EH (cell line): ENCODE measurements at regions not wholly inside any gene's neighbourhood (a gene's known extent, or its start where the extent isn't known, plus 50 kb on each side); places are given as distances from the start of the nearest gene placed in this dataset.

ENCODE experiments used
- DNase-seq: peaks from one replicate; pipeline ENCODE4 v3.0.0-alpha.2; 2015; ENCODE audit warnings: low read depth

DNA sequence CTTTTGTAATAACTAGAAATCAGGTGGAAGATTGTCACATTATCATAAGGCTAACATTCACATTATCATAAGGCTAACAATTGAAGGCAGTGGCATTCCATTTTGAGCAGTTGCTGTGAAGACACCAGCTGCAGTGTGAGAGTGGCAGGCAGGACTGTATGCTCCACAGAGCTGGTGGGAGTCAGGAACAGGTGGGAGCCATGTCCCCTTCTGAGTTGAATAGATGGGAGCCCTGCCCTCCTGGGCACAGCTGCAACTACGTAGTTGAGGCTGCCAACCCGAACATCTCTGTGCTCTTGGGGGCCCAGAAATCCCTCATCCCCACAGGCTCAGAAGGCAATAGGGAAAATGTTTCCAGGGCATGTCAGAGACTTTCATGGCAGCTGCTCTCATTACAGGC, 1627.6 kb downstream of the SI start:
- no peak for DNase-seq

DNA sequence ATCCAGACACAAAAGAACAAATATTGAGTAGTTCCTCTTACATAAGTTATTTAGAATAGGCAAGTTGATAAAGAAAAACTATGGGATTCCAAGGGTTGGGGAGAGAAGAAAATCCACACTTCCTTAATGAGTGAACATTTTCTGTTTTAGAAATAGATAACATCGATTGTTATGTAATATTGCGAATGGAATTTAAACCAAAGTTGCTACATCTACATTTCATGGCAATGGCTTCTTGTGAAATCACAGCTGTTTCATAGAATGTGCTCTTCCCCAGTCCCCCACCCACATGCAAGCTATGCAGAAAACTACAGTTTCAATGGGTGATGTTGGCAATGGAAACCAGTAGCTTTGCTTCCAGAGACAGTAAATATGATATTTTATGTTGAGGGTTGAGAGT, 1639.5 kb downstream of the SI start:
- no peak for DNase-seq

DNA sequence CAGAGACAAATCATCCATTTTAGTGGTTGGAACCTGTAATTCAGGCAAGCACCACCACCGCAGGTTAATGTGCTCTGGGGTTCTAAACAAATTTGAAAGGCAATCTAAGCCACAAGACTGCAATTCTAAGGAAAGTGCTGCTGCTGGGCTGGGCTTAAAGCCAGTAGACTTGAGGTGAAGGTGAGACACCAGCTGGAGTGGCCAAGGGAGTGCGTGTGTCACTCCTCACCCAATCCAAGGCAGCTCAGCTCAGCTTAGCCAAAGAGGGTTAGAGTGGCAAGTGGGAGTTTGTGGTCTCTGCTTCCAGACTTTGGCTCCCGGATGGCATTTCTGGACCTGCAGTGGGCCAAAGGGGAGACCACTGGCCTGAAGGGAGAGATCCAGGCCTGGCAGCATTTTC, 1655.6 kb downstream of the SI start:
- DNase-seq = no peak

DNA sequence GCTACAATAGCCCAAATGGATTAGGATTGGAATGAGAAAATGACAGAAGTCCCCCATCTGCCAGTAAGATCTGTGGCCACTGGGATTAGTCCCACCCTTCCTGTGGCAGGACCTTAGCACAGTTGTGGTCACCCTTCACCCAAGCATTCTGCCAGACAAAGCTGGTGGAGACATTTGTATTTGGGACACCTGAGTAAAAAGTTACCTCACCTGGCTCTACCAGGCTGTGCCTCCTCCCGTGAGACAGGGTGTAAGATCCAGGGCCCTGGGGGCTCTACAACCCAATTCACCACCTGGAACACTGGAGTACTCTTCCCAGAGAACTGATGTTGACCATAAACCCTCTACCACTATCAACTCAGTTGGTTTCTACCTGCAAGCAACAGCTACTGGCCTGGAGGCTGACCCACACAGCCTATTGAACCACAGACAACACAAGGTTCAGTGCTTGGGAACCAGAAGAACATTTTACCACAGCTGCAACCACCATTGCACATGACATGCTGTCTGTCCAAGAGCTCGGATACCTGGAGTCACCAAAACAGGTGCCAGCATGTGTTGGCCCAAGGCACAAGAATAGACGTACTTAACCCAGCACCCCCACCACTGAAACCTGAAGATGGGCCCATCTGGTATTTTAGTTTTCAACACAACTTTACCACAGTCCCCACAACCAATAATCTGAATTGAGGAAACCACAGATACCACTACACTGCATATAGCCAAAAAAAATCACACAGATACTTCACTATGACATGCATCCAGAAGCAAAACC, 1686.7 kb downstream of the SI start:
- DNase-seq = no peak

DNA sequence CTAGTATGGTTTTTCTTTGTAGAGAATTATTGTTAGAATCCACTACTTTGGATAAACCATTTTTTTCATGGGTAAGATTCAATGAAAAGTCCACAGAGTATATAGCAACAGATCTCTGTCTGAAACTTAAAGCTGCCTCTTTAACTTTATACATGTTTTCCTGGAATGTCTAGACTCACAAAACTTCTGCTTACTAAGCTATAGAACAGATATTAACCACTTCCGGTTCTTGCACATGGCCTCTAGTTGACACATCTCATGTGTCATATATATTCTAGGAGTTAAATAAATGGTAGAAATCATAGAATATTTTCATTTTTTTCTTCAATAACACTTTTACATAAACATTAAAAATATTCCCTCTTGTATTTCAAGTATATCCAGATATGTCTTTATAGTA, 1693.9 kb downstream of the SI start:
- no peak for DNase-seq

DNA sequence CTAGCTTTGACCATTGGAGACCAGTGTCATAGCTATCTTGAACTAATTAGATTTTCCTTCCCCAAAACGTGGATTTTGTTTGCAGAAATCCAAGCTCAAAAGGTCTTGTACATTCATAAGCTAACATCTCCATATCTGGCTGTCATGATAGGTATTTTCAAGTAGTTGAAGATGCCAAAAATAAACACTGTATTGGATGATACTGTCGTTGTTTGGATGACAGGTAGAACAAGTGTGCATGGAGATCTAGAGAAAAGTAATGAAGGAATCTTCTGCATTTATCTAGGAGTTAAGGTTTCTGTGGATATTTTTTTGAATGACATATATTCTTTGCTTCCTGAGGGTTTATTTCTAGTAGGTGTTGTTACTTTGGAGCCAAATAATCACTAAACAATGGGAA, 1696.1 kb downstream of the SI start:
- DNase-seq = no peak

DNA sequence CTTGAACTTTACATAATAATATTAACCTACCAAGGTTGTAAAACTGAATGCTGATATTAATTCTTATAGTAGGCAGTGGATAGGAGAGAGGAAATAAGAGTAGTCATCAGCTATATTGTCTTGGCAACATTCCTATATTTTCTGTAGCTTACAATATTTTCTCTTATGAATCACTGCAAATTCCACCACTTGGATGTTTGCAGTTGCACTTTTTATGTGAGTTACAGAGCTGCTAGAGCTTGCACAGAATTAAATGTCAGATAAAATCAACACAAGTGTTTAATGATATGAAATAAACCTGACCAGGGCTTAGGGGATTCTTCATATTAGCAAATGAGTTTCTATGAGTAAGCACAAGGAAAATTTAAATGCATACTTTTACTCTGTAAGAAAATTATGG, 1710.1 kb downstream of the SI start:
- DNase-seq = peak; percentile 62

DNA sequence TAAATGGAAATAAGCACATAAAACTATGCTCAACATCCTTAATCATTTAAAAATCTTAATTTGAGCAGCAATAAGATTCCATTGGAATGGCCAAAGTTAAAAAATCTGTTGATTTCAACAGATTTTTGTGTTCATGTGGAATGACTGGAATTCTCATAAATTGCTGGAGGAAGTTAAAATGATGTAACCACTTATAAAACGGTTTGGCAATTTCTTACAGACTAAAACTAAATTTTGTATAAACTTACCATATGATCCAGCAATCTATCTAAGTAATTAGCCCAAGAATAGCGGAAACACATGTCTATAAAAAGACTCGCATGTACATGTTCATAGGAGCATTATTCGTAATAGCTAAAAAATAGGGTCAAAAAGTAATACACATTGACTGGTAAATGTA, 1713.6 kb downstream of the SI start:
- DNase-seq = peak; percentile 52

DNA sequence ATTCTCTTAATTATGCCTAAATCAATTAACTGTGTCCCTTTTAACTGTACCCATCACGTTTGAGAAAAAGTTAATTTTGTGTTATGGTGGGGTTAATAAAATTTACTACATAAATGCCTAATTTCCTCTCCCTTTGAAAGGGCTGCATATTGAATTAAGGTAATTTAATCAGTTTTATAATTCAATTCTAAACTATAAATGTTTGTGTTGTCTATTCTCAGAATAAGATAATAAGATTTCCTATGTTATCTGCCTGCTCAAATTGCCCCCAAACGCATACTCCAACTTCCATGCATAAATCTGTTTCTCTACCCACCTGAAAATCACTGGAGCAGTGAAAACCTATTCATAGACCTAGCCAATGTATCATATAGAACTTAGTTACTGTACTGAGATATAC, 1716.1 kb downstream of the SI start:
- no peak for DNase-seq

DNA sequence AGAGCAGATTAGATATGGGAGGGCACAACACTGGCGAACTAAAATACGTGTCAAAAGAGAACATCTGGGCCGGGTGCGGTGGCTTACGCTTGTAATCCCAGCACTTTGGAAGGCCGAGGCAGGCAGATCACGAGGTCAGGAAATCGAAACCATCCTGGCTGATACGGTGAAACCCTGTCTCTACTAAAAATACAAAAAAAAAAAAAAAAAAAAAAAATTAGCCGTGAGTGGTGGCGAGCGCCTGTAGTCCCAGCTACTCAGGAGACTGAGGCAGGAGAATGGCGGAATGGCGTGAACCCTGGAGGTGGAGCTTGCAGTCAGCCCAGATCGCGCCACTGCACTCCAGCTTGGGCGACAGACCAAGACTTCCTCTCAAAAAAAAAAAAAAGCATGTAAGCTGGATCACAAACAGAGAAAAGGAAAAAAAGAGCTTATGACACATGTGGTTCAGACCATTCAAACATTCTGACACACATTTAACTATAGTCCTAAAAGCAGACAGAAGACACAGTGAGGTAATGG, 1716.9 kb downstream of the SI start:
- peak; percentile 48 for DNase-seq

DNA sequence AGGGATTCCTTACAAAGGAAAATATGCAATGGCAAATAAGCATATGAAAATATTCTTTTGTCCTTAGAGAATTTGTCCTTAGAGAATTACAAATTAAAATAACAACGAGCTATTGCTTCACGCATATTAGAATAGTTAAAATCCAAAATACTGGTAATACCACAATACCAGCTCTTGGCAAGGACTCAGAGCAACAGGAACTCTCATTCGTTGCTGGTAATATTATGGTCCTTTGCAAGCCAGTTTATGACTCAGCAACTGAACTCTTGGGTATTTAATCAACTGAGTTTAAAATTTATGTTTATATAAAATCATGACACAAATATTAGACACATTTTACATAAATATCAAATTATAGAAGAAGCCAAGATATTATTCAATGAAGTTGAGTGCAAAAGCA, 1730.4 kb downstream of the SI start:
- DNase-seq = no peak

DNA sequence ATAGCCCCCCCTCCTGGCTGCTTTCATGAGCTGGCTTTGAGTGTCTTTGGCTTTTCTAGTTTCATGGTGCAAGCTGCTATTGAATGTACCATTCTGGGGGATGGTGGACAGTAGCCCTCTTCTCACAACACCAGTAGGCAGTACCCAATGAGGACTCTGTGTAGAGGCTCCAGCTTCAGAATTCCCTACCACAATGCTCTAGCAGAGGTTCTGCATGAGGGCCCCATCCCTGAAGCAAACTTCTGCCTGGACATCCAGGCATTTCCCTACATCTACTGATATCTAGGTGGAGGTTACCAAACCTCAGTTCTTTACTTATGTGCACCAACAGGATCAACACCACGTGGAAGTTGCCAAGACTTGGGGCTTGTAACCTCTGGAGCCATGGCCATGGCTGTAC, 1742.9 kb downstream of the SI start:
- no peak for DNase-seq

DNA sequence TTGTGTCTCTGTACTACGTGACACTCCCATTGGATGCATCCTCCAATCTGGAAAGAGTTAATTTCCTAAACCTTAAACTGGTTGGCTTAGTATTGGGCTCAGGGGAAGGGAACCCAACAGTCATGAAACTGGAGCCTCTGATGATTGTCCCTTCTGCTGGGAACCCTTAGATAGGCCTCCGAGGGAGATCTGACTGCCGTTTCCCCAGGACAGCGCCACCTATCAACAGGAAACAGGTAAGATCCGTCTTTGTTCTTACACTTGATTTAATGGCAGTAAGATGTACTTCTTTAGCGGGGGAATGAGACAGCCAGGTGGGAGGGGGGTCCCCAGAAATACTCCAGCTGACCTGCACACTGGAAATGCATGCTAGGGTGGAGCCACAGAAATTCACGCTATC, 1749.6 kb downstream of the SI start:
- DNase-seq = no peak

DNA sequence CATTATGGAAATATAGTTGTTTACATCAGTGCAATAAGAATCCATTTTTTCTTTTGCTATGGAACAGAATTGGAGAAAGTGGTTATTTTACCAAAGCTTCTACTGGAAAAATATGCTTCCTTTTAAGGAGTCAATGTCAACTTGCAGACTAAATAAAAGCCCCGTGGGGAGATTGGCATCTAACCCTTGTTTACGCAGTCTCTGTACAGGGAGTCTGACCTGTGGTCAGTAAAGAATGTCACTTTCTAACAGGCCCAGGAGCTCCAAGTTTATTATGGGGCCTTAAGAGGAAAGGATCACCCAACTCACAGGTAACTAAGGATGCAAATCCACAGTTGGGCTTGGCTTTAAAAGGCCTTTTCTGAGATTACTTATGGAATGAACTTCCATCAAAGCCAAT, 1751.2 kb downstream of the SI start:
- DNase-seq = no peak

DNA sequence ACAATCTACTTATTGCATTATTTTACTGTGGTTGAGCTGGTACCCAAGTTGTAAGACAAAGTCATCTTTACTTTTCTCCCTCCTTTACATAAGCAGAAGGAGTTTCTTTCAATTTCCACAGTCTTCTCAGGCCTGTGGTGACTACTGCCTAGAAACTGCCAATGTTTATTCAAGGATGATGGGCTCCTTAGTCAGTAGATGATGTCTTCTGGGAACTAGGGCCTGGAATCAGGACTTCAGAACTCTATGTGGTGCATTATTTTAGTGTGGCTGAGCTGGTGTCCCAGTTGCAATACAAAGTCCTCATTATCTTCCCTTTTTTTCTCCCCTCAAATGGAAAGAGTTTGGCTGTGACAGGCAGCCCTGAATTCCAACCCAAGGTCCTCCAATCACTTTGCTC, 1762.5 kb downstream of the SI start:
- no peak for DNase-seq

DNA sequence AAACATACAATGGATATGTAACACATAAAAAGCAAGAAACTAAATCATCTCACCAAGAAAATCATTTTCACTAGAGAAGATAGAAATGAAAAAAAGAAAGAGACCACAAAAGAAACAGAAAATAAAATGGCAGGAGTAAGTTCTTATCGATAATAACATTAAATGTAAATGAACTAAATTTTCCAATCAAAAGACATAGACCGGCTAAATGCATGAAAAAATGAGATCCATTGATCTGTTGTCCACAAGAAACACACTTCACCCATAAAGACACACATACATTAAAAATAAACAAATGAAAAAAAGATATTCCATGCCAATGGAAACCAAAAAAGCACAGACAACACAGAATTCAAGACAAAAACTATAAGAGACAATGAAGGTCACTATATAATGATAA, 1771.9 kb downstream of the SI start:
- DNase-seq = no peak

DNA sequence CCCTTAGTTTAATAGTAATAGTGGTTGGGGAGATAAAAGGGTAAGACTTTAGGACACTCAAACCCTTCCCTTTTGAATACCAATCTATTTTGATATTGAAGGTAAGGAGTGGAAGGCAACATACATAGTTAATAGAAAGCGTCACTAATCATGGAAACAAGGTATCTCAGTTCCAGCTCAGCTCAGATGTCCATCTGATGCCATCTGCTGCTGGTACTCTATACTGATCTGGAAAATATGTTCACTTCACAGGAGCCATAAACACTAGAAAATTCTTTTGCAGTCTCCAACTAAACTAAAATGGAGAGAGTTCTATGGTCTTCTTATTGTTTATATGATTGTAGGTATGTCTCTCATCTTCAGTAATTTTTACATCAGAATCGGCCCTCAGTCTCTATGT, 1777.1 kb downstream of the OTOL1 start:
- DNase-seq = no peak

DNA sequence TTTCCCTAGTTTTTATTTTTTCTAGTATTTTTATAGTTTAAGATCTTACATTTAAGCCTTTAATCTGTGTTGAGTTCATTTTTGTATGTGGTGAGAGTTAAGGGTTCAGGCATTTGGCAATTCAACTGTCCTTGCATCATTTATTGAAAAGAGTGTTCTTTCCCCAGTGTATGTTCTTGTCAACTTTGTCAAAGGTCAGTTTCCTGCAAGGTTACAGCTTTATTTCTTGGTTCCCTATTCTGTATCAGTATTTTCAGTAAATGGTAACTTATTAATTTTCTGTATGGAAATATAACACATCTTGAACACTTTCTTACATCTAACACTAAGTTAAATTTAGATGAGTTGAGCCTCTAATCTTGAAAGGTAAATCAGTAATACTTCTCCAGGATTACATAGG, 1770.1 kb downstream of the OTOL1 start:
- DNase-seq = no peak

DNA sequence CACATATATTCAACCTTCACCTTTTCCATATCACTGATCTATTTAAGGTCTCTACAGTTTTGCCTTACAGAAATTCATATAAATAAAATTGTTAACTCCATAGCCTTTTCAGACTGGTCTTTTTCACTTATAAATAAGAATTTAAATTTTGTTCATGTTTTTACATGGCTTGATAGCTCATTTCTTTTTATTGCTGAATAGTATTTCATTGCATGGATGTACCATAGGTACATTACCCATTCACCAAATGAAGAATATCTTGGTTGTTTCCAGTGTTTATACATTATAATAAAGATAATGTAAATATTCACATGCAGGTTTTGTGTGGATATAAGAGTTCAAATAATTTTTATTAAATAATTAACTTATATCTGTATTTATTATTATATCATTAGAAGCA, 1765.0 kb downstream of the OTOL1 start:
- no peak for DNase-seq

DNA sequence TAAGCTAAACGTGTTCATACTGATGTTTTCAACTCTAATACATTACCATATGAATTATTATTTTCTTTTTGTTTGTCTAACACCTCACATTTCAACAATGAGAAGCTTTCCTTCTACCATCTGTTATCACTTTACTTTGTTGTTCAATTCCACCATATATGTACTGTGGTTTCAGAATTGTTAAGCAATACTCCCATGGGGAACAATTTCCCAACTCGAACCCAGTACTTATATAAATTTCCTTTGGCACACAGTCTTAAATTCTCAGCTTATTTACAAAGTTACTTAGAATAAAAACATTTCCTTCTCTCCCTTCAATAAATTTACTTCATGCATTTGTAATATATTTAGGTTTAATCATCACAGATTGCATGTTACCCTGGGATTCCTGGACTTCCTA, 1764.4 kb downstream of the OTOL1 start:
- no peak for DNase-seq

DNA sequence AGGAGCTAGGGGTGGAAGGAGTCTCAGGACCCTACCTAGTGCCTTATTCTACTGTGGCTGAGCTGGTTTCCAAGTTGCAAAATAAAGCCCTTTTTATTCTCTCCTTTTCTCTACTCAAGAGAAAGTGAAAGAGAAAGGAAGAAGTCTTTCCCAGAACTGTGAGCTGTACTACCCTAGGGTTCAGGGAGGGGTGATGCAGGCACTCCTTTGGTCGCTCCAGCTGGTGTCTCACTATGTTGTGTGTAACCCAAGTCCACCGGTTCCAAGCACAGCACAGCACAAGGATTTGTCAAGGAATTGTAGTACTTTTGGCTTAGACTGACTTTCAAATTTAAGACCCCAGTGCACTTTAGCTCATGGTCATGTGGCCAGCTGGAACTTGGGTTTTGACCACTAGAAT, 1721.7 kb downstream of the OTOL1 start:
- no peak for DNase-seq

DNA sequence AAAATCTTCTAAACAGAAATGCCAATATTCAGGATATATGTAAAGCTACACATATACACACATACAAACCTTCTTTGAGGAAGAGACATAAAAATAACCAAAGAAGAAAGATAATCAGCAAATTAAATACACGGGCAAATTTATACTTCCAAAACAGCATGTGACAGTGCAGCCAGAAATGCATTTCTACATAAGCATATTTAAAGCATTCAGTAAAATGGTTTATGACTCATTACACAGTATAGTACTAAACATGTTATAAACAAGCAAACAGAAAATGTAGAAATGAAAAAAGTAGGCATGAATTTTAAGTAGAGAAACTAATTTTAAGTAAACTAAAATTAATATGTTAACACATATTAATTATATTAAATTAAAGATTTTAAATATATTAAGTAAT, 1717.2 kb downstream of the OTOL1 start:
- no peak for DNase-seq

DNA sequence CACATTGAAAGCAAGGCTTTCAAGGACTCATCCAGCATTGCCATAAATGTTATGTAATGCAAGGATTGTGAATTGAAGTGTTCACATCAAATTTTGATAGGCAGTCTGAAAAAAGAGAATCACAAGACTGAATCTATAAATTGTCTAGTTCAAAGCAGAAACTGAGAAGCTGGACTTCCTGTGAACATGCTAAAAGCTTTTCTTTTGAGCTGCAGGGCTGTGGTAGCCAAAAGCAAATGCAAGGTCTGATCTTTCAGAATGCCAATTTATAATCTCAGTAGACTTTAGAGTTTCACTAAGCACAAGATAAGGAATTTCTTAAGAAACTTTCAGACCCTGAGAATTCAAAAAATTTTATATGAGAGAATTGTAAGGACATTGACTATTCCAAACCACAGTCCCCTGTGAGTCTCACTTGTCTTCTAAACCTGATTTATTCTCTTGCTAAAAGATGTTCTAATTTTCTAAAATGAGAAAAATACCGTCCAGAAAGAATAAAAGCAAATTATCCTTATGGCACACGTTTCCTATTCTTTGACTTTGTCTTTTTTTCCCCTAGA, 1700.3 kb downstream of the OTOL1 start:
- no peak for DNase-seq

DNA sequence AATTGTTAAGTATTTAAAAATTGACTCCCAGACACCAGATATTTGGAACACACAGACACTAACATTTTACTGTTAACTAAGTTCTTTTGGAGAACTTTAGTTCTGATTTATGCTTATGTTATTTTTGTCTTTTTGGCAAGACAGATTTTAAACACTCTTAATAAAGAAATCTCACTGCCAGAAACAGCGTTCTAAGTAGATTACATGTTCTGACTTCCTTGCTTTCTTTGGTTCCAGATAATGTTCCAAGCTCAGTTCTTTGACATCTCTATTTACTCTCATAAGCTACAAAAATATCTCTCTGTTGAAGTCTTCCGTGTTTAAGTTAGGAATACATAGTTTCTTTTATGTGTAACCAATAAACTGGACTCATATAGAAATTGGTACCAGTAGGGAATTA, 1699.6 kb downstream of the OTOL1 start:
- DNase-seq = no peak
